Panc1 (cell line): ENCODE measurements at regions not wholly inside any gene's neighbourhood (a gene's known extent, or its start where the extent isn't known, plus 50 kb on each side); places are given as distances from the start of the nearest gene placed in this dataset.

Source experiments
- CTCF ChIP-seq: fragments of 450-650 bp; IDR thresholded peaks from 2 replicates; pipeline ENCODE4 v1.5.1; 2017; ENCODE audit warnings: mild to moderate bottlenecking
- POLR2AphosphoS5 ChIP-seq: IDR thresholded peaks from 2 replicates; pipeline ENCODE4 v1.6.1; 2012; ENCODE audit warnings: mild to moderate bottlenecking, low read depth, low read length, moderate library complexity
- REST ChIP-seq, 2 experiments: IDR thresholded peaks; 2 replicates each; pipeline ENCODE4 v1.6.1; 2011 to 2012; ENCODE audit warnings: low read depth in 2 of 2, control low read depth in 1 of 2, low read length in 1 of 2, mild to moderate bottlenecking in 1 of 2, moderate library complexity in 1 of 2; ENCODE audit not compliant: insufficient read depth in 1 of 2
- TCF7L2 ChIP-seq: IDR thresholded peaks from 2 replicates; pipeline ENCODE4 v1.6.1; 2011; ENCODE audit warnings: mild to moderate bottlenecking, low read depth, low read length, inconsistent platforms

GRCh38 chr7:130923930-130924329 is 189.9 kb upstream of the KLF14 start:
- TF ChIP-seq CTCF (no peak), POLR2AphosphoS5 (no peak), REST (IDR thresholded peaks at IDR 0.05; ENCODE audit: insufficient read depth in 1 of 2, low read depth in 2 of 2, low read length in 1 of 2) (no peak), TCF7L2 (no peak)
